ENCODE measurements at regions not wholly inside any gene's neighbourhood (a gene's known extent, or its start where the extent isn't known, plus 50 kb on each side); places are given as distances from the start of the nearest gene placed in this dataset.
"Not testable (repeated sequence)": the region's sequence is repeated elsewhere in the genome, so short reads cannot be mapped to it uniquely, and the experiment has no call there.

- DNase-seq (ENCODE audit: low read depth): no peak
Measured at GRCh38 chr7:65453341-65454030, 79.8 kb downstream of the ZNF92 start.

- no peak for DNase-seq (ENCODE audit: low read depth)
Measured at GRCh38 chr7:65454469-65454868, 80.8 kb downstream of the ZNF92 start.

GRCh38 chr7:65455050-65455449, 81.4 kb downstream of the ZNF92 start:
- not testable (repeated sequence) for DNase-seq (ENCODE audit: low read depth)

DNA sequence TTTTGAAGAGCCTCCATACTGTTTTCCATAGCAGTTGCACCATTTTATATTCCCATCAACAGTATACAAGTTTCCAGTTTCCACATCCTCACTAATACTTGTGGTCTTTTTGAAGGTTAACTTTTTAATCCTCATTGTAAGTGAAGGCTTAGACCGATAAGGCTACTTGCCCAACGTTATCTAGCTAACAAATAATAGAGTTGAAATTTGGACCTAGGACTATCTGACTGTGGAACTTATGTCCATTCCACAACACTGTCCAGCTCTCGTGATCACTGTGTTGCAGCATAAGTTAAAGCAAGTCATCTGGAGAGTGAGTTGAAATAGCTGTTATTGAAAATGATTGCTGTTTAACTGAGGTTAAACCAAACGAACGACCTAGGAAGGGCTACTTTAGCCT, 84.0 kb downstream of the ZNF92 start:
- no peak for DNase-seq (ENCODE audit: low read depth)

DNA sequence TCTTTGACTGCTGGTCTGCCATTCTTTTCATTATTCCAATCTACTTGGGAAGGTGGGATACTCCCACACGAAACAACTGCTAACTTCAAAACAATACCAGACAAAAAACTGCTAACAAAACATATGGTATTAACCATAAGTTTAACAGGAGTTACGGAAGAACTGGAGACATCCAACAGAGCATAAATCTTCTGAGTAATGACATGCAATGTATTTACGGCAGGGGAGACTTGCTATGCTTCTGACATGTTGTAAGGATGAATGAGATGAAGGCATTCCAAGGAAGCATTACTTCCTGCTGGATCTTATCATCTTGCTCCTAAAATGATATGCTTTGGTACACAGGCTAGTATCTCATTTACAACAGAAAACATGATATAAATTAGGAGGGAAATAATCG, 85.8 kb downstream of the ZNF92 start:
- no peak for DNase-seq (ENCODE audit: low read depth)

GRCh38 chr7:65462148-65462716, 88.6 kb downstream of the ZNF92 start:
- no peak for DNase-seq (ENCODE audit: low read depth)

- DNase-seq (ENCODE audit: low read depth): no peak
Measured at GRCh38 chr7:65463184-65463583, 89.5 kb downstream of the ZNF92 start.

DNA sequence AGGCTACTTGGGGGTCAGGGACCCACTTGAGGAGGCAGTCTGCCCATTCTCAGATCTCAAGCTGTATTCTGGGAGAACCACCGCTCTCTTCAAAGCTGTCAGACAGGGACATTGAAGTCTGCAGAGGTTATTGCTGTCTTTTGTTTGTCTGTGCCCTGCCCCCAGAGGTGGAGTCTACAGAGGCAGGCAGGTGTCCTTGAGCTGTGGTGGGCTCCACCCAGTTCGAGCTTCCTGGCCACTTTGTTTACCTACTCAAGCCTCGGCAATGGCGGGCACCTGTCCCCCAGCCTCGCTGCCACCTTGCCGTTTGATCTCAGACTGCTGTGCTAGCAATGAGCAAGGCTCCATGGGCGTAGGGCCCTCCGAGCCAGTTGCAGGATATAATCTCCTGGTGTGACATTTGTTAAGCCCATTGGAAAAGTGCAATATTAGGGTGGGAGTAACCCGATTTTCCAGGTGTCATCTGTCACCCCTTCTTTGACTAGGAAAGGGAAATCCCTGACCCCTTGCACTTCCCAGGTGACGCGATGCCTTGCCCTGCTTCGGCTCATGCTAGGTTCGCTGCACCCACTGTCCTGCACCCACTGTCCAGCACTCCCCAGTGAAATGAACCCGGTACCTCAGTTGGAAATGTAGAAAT, 96.4 kb downstream of the ZNF92 start:
- DNase-seq (ENCODE audit: low read depth): not testable (repeated sequence)

DNA sequence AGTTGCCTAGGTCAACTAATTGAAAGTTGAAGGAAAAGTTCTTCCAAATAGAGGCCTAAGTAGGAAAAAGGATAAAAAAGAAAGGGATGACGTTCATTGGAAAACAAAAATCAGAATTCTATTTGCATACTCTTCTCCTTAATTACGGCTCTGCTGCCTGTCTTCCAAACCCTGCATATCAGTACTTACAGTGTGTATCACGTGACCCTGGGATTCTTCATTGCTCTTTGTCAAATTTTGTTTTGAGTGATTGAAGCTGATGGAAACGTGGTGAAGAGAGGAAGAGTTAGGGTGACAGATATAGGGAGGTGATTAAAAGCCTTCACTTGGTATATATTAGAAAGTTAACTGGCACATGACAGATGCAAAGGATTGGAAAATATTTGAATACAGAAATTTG, 97.9 kb downstream of the ZNF92 start:
- no peak for DNase-seq (ENCODE audit: low read depth)

GRCh38 chr7:65475040-65475726, 101.5 kb downstream of the ZNF92 start:
- no peak for DNase-seq (ENCODE audit: low read depth)

DNA sequence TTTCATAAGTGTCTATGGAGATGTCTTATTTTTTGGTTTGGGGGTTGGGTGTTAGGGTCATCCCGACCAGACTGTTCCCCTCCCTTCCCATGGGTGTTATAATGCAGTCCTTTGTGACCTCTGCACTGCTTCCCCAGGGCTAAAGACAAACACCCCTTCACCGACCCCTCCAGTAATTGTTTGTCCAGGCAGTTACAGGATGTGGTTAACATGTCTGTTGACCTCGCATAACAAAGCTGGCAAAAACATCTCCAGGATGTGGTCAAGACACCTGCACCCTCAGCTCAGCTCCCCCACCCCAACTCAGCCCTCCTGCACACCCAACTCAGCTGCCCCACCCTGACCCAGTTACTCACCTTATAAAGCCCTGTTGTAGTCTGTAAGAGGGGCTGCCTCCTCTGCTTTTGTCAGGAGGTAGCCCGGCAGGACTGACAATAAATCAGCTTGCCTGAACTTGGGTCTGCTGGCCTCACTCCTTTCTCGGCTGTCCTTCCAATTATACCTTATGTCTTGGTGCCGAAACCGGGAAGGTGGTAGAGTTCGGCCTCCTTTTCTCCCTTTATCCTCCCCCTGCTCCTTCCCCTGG, 102.2 kb downstream of the ZNF92 start:
- DNase-seq (ENCODE audit: low read depth): no peak

- no peak for DNase-seq (ENCODE audit: low read depth)
Measured at GRCh38 chr7:65477326-65477725, 103.7 kb downstream of the ZNF92 start.

DNA sequence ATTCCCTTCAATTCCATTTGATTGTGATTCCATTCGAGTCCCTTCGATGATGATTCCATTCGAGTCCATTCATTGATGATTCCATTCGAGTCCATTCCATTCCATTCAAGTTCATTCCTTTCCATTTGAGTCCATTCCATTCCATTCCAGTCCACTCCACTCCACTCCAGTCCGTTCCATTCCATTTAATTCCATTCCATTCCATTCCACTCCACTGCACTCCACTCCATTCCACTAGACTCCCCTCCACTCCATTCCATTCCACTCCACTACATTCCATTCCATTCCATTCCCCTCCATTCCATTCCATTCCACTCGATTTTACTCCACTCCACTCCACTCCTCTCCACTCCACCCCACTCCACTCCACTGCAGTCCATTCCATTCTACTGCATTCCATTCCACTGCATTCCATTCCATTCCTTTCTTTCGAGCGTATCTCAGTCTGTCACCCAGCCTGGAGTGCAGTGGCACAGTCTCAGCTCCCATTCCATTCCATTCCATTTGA, 115.7 kb downstream of the ZNF92 start:
- DNase-seq (ENCODE audit: low read depth): no peak

- not testable (repeated sequence) for DNase-seq (ENCODE audit: low read depth)
Measured at GRCh38 chr7:65496697-65497096, 123.0 kb downstream of the ZNF92 start.

- peak; percentile 4 for DNase-seq (ENCODE audit: low read depth)
Measured at GRCh38 chr7:65503434-65504152, 129.9 kb downstream of the ZNF92 start.

DNA sequence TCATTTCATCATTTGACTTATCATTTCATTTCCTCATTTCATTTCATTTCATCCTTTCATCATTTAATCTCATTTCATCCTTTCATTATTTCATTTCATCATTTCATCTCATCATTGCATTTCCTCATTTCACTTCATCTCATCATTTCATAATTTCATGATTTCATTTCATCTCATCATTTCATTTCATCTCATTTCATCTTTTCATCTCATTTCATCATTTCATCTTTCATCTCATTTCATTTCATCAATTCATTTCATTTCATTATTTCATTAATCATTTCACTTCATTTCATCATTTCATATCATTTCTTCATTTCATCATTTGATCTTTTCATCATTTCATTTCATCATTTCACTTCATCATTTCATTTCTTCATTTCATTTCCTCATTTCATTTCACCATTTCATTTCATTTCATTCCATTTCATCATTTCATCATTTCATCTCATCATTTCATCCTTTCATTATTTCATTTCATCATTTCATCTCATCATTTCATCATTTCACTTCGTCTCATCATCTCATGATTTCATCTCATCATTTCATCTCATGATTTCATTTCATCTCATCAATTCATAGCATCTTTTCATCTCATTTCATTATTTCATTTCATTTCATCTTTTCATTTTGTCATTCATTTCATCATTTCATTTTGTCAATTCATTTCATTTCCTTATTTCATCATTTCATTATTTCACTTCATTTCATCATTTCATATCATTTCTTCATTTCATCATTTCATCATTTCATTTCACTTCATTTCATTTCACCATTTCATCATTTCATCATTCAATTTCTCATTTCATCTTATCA, 131.1 kb downstream of the ZNF92 start:
- DNase-seq (ENCODE audit: low read depth): peak; percentile 17

- DNase-seq (ENCODE audit: low read depth): peak; percentile 15
Measured at GRCh38 chr7:65505320-65505633, 131.6 kb downstream of the ZNF92 start.

GRCh38 chr7:65508581-65509367, 135.1 kb downstream of the ZNF92 start:
- not testable (repeated sequence) for DNase-seq (ENCODE audit: low read depth)
